K562 (cell line): ENCODE measurements at regions not wholly inside any gene's neighbourhood (a gene's known extent, or its start where the extent isn't known, plus 50 kb on each side); places are given as distances from the start of the nearest gene placed in this dataset.

ENCODE experiments used
- ATAC-seq: fragments of 200-7000 bp; cut with Tn5 transposase; 3 replicates; pipeline ENCODE4 v1.9.1; 2020; ENCODE audit warnings: moderate library complexity
- BruUV-seq: library from RNA; stranded (reverse); fragments of 400-500 nt; replicated peaks from 2 replicates; lab custom pipeline; 2021; lab: Mats Ljungman, UMichigan
- CTCF ChIA-PET: fragments of 300-600 bp; formaldehyde crosslinking; extraction: SDS; loops from one replicate; lab custom pipeline; 2021; ENCODE audit warnings: low intra/inter-chr PET ratio; lab: Yijun Ruan, JAX
- POLR2A ChIA-PET: fragments of 300-600, 350-650 bp; sonication (Branson Sonifier 250); formaldehyde crosslinking; extraction: SDS; loops from one replicate; lab custom pipeline; 2021; ENCODE audit warnings: antibody characterized with exemption, inconsistent platforms; lab: Yijun Ruan, JAX
- DNase-seq, 4 experiments: peaks; one replicate each; pipeline versions ENCODE4 v3.0.0 to v3.0.0-alpha.2; 2011 to 2018; ENCODE audit warnings: low spot score in 3 of 4, mixed read lengths in 3 of 4; ENCODE audit errors: extremely low read depth in 1 of 4
- FAIRE-seq: peaks from 2 replicates; lab custom pipeline; 2011; peaks lifted over from hg19 to GRCh38; lab: Jason Lieb, UNC
- H2AFZ ChIP-seq: 2 replicates; pipeline ENCODE4 v1.6.0; 2011; ENCODE audit warnings: low read depth, low read length, control low read depth, inconsistent platforms
- H3K27ac ChIP-seq: fragments of 200-600 bp; 3 replicates; pipeline ENCODE4 v1.8.0; 2011; ENCODE audit warnings: low read depth, mild to moderate bottlenecking, control low read depth, inconsistent platforms, low read length, moderate library complexity, mixed read lengths; ENCODE audit errors: extremely low read depth
- H3K27me3 ChIP-seq, 2 experiments: fragments of 300-600 bp in 1 of 2; 2 replicates in 1 of 2; 3 replicates in 1 of 2; pipeline versions ENCODE4 v1.6.0 to v1.8.0; 2011; ENCODE audit warnings: inconsistent platforms in 2 of 2, low read length in 2 of 2, mild to moderate bottlenecking in 1 of 2, mixed read lengths in 1 of 2, moderate library complexity in 1 of 2; ENCODE audit not compliant: control insufficient read depth in 2 of 2, insufficient read depth in 2 of 2
- H3K36me3 ChIP-seq: fragments of 300-600 bp; 3 replicates; pipeline ENCODE4 v1.8.0; 2011; ENCODE audit warnings: mild to moderate bottlenecking, low read length, inconsistent platforms; ENCODE audit not compliant: control insufficient read depth, insufficient read depth
- H3K4me1 ChIP-seq, 2 experiments: fragments of 200-600 bp in 1 of 2; replicated peaks in 1 of 2; 2 replicates in 1 of 2; 3 replicates in 1 of 2; pipeline versions ENCODE4 v1.5.1 to v1.8.0; 2011; ENCODE audit warnings: inconsistent platforms in 2 of 2, low read length in 2 of 2, mild to moderate bottlenecking in 1 of 2, mixed read lengths in 1 of 2, moderate library complexity in 1 of 2; ENCODE audit not compliant: control insufficient read depth in 2 of 2, insufficient read depth in 2 of 2
- H3K4me2 ChIP-seq: 2 replicates; pipeline ENCODE4 v1.6.1; 2011; ENCODE audit warnings: low read length, control low read depth, inconsistent platforms, mixed read lengths; ENCODE audit not compliant: insufficient read depth
- H3K4me3 ChIP-seq: fragments of 200-600 bp; sonication (generic), shearing (Covaris generic); 2 replicates; pipeline ENCODE4 v1.5.1; 2016; ENCODE audit warnings: control low read depth, inconsistent platforms
- H3K79me2 ChIP-seq: fragments of 200-600 bp; 3 replicates; pipeline ENCODE4 v1.8.0; 2011; ENCODE audit warnings: low read length, inconsistent platforms; ENCODE audit not compliant: control insufficient read depth, insufficient read depth
- H3K9ac ChIP-seq, 2 experiments: 2 replicates each; pipeline versions ENCODE4 v1.6.0 to v1.6.1; 2011; ENCODE audit warnings: low read depth in 2 of 2, low read length in 2 of 2, control low read depth in 1 of 2, inconsistent platforms in 1 of 2, mild to moderate bottlenecking in 1 of 2, mixed read lengths in 1 of 2; ENCODE audit not compliant: insufficient read depth in 1 of 2
- H3K9me1 ChIP-seq: one replicate; pipeline ENCODE4 v1.6.0; 2011; ENCODE audit warnings: inconsistent platforms, mild to moderate bottlenecking, low read length, moderate library complexity; ENCODE audit not compliant: control insufficient read depth, insufficient read depth
- H3K9me3 ChIP-seq: replicated peaks from 2 replicates; pipeline ENCODE4 v1.5.1; 2011; ENCODE audit warnings: low read depth, low read length, inconsistent platforms; ENCODE audit not compliant: control insufficient read depth, insufficient read depth
- H4K20me1 ChIP-seq: replicated peaks from 2 replicates; pipeline ENCODE4 v1.6.1; 2011; ENCODE audit warnings: low read length, inconsistent platforms, mixed read lengths; ENCODE audit not compliant: control insufficient read depth, insufficient read depth
- EGR1 ChIP-seq: fragments of 450-650 bp; conservative IDR thresholded peaks from 2 replicates; pipeline ENCODE4 v1.6.1; 2017; ENCODE audit warnings: mild to moderate bottlenecking
- SRF ChIP-seq, 2 experiments: fragments of 250-450, 450-650 bp in 1 of 2; sonication (Bioruptor Pico) in 1 of 2; sonication (generic) in 1 of 2; formaldehyde crosslinking; IDR thresholded peaks; 2 replicates each; pipeline versions ENCODE4 v1.5.0 to v1.5.1; 2020 to 2022; ENCODE audit warnings: mild to moderate bottlenecking in 1 of 2, missing genetic modification reagents in 1 of 2
- TCF3 ChIP-seq: sonication (generic); formaldehyde crosslinking; IDR thresholded peaks from 2 replicates; pipeline ENCODE4 v1.4.0; 2020; ENCODE audit warnings: mild to moderate bottlenecking, missing genetic modification reagents
- ZNF184 ChIP-seq: sonication (generic); formaldehyde crosslinking; IDR thresholded peaks from 2 replicates; pipeline ENCODE4 v1.5.0; 2020; ENCODE audit warnings: missing genetic modification reagents
- ZSCAN32 ChIP-seq: fragments of 450-650 bp; formaldehyde crosslinking; IDR thresholded peaks from 2 replicates; pipeline ENCODE4 v1.4.0; 2020; ENCODE audit warnings: mild to moderate bottlenecking, moderate library complexity
- WGBS: fragments of 100-300 bp; shearing (Covaris generic); methylation state at CpG from one replicate; pipeline ENCODE4 v1.1.6; 2016; ENCODE audit warnings: low coverage, mixed read lengths; ENCODE audit not compliant: insufficient coverage; ENCODE audit errors: missing lambda C conversion rate; 5-methylcytosine and 5-hydroxymethylcytosine counted together
- in situ Hi-C: fragments of 300-500 bp; cut with MboI; formaldehyde crosslinking; loops from 4 replicates; pipeline ENCODE4 v1.15.0; 2018; ENCODE audit warnings: inconsistent platforms, mixed read lengths
- intact Hi-C: fragments of 100-400 bp; cut with micrococcal nuclease; formaldehyde crosslinking; loops from 2 replicates; pipeline ENCODE4 v1.14.2; 2022
- TF ChIP-seq, protein P1 (sequence below): fragments of 450-650 bp; conservative IDR thresholded peaks from 2 replicates; pipeline ENCODE4 v1.6.1; 2016; ENCODE audit warnings: missing genetic modification characterization, low read depth, mild to moderate bottlenecking, control low read depth, missing compliant biosample characterization
- TF ChIP-seq, protein P2 (sequence below): sonication (generic); formaldehyde crosslinking; IDR thresholded peaks from 2 replicates; pipeline ENCODE4 v1.4.0; 2020; ENCODE audit warnings: mild to moderate bottlenecking, missing genetic modification reagents

DNA sequence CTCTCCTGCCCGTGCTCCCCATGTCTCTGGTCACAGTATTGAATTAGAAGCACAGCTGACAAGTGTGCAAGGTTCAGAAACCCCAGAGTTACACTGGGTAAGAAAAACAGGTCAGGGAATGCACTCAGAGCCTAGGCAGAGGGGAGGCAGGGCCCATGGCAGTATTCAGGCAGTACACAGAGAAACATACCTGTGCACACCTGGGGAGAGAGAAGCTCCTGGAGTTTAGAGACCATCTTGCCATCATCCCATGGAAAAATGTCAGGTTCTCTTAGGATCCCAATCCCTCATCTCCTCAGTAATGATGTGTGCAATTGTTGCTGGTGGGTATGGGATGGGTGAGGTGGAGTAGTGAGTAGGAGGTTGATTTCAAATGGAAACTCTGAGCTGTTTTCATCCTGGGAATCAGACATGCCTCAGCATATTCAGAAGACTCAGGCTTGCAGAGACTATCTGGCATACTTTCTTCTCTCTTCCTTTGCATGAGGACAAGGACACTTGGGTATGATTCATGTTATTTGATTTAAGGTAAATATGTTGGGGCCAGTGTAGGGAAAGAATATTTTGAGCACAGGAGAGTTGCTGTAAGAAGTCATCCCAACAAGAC is 228.5 kb downstream of the ESM1 start:
- Histone ChIP-seq H3K9me3 (no peaks in the 10 kb centered on the region), H3K9me1 (no peaks in the 10 kb centered on the region), H3K27ac (no peak overlapping the region), H3K9ac (no peak overlapping the region), H3K4me2 (no peak overlapping the region), H3K4me1 (no peaks in the 10 kb centered on the region; a peak in 2 of 5 replicates), H3K36me3 (no peaks in the 10 kb centered on the region), H3K27me3 (peaks cover 0 to 2% of the 10 kb centered on the region in 2 experiments; a peak in 1 of 5 replicates), H3K79me2 (no peaks in the 10 kb centered on the region), H2AFZ (no peak overlapping the region), H3K4me3 (no peak overlapping the region), H4K20me1 (no peaks in the 10 kb centered on the region)
- no peak for FAIRE-seq
- 9% methylated on average over 1 of the region's 1 CpG for WGBS
- no peak for ATAC-seq
- BruUV-seq = no TSS peak
- TF ChIP-seq ZNF184 (CRISPR knock-in tag) = no peak
- DNase-seq = no peak
- in situ Hi-C loops = no loop called here
- intact Hi-C loops = no loop called here
- ChIA-PET POLR2A (interaction anchor here (0.6 to 1.9 kb wide), 3 partner anchors 13 to 25 kb away, joined by 3 to 6 read pairs (median 3); no protein-coding TSS in a partner anchor), CTCF (no interaction called here)

DNA sequence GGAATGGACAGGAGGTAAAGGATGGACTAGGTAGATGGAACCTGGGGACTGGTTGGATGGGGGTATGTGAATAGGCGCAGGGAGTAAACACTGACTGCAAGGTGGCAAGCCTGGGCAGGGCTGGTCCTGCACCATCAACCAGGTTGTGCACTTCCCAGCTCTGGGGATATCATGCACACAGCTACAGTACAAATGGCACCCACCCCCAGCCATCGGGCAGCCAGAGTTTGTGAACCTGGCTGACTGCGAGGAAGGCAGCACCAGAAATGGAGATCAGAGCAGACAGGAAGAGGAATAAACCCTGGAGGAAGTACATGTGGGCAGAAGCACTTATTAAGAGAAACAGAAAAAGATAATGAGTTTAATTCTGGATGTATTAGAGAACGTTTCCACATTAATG is 229.1 kb downstream of the ESM1 start:
- DNase-seq = no peak
- in situ Hi-C loops = no loop called here
- intact Hi-C loops = no loop called here
- CTCF ChIA-PET = no interaction called here
- no peaks in the 10 kb centered on the region; a peak in 2 of 5 replicates for H3K4me1 ChIP-seq
- H3K27ac ChIP-seq = no peak overlapping the region
- no peak overlapping the region for H3K9ac ChIP-seq
- no TSS peak for BruUV-seq
- POLR2A ChIA-PET = interaction anchor here (0.6 to 1.9 kb wide), 3 partner anchors 12 to 15 kb away, joined by 3 to 6 read pairs (median 3); no protein-coding TSS in a partner anchor
- ATAC-seq = no peak
- no peaks in the 10 kb centered on the region for H3K9me3 ChIP-seq
- peaks cover 0 to 2% of the 10 kb centered on the region in 2 experiments; a peak in 1 of 5 replicates for H3K27me3 ChIP-seq
- no peak overlapping the region for H3K4me2 ChIP-seq
- H3K79me2 ChIP-seq = no peaks in the 10 kb centered on the region
- H3K9me1 ChIP-seq = no peaks in the 10 kb centered on the region
- no peaks in the 10 kb centered on the region for H4K20me1 ChIP-seq
- no peaks in the 10 kb centered on the region for H3K36me3 ChIP-seq
- no peak overlapping the region for H3K4me3 ChIP-seq
- WGBS = 23% methylated on average over 4 of the region's 4 CpGs
- no peak overlapping the region for H2AFZ ChIP-seq
- FAIRE-seq = no peak
- TF ChIP-seq ZSCAN32 (CRISPR knock-in tag) = no peak
- TF ChIP-seq, protein P1, sequence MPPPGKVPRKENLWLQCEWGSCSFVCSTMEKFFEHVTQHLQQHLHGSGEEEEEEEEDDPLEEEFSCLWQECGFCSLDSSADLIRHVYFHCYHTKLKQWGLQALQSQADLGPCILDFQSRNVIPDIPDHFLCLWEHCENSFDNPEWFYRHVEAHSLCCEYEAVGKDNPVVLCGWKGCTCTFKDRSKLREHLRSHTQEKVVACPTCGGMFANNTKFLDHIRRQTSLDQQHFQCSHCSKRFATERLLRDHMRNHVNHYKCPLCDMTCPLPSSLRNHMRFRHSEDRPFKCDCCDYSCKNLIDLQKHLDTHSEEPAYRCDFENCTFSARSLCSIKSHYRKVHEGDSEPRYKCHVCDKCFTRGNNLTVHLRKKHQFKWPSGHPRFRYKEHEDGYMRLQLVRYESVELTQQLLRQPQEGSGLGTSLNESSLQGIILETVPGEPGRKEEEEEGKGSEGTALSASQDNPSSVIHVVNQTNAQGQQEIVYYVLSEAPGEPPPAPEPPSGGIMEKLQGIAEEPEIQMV (tag) = no peak
- no peak for TF ChIP-seq TCF3 (CRISPR knock-in tag)
- TF ChIP-seq SRF (CRISPR knock-in tag; IDR thresholded peaks at IDR 0.05) = no peak
- TF ChIP-seq, protein P2, sequence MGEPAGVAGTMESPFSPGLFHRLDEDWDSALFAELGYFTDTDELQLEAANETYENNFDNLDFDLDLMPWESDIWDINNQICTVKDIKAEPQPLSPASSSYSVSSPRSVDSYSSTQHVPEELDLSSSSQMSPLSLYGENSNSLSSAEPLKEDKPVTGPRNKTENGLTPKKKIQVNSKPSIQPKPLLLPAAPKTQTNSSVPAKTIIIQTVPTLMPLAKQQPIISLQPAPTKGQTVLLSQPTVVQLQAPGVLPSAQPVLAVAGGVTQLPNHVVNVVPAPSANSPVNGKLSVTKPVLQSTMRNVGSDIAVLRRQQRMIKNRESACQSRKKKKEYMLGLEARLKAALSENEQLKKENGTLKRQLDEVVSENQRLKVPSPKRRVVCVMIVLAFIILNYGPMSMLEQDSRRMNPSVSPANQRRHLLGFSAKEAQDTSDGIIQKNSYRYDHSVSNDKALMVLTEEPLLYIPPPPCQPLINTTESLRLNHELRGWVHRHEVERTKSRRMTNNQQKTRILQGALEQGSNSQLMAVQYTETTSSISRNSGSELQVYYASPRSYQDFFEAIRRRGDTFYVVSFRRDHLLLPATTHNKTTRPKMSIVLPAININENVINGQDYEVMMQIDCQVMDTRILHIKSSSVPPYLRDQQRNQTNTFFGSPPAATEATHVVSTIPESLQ (CRISPR knock-in tag) = no peak
- TF ChIP-seq EGR1 = no peak
